ENCODE measurements at regions not wholly inside any gene's neighbourhood (a gene's known extent, or its start where the extent isn't known, plus 50 kb on each side); places are given as distances from the start of the nearest gene placed in this dataset.

- no peak for DNase-seq
Measured at GRCh38 chr11:128105511-128105910, 481.8 kb downstream of the ETS1 start.

GRCh38 chr11:128103278-128103873 lies 484.0 kb downstream of the ETS1 start:
- no peak for DNase-seq

- DNase-seq, result no peak
Measured at GRCh38 chr11:128098781-128099180, 488.6 kb downstream of the ETS1 start.

GRCh38 chr11:128095466-128095981 lies 491.8 kb downstream of the ETS1 start:
- DNase-seq, result no peak

GRCh38 chr11:128093689-128094088 lies 493.7 kb downstream of the ETS1 start:
- no peak for DNase-seq

GRCh38 chr11:128089962-128090361 lies 497.4 kb downstream of the ETS1 start:
- no peak for DNase-seq

- no peak for DNase-seq
Measured at GRCh38 chr11:128086794-128087193, 500.6 kb downstream of the ETS1 start.

- no peak for DNase-seq
Measured at GRCh38 chr11:128085276-128085675, 502.1 kb downstream of the ETS1 start.

GRCh38 chr11:128082574-128082973 lies 504.8 kb downstream of the ETS1 start:
- DNase-seq, result no peak

GRCh38 chr11:128069665-128070064 lies 517.7 kb downstream of the ETS1 start:
- no peak for DNase-seq

GRCh38 chr11:128067780-128068179 lies 519.6 kb downstream of the ETS1 start:
- no peak for DNase-seq

GRCh38 chr11:128066399-128066798 lies 521.0 kb downstream of the ETS1 start:
- DNase-seq, result no peak

GRCh38 chr11:128061281-128061871 lies 526.0 kb downstream of the ETS1 start:
- DNase-seq, result no peak

GRCh38 chr11:128058580-128059208 lies 528.7 kb downstream of the ETS1 start:
- DNase-seq, result no peak

GRCh38 chr11:128057786-128058395 lies 529.5 kb downstream of the ETS1 start:
- no peak for DNase-seq

- no peak for DNase-seq
Measured at GRCh38 chr11:128055576-128056217, 531.7 kb downstream of the ETS1 start.

GRCh38 chr11:128053981-128054931 lies 533.1 kb downstream of the ETS1 start:
- DNase-seq, result no peak

GRCh38 chr11:128052912-128053641 lies 534.3 kb downstream of the ETS1 start:
- DNase-seq, result no peak

- no peak for DNase-seq
Measured at GRCh38 chr11:128048121-128048520, 539.2 kb downstream of the ETS1 start.

GRCh38 chr11:128047026-128047425 lies 540.3 kb downstream of the ETS1 start:
- no peak for DNase-seq
